Neural cell (in vitro differentiated cells): ENCODE measurements at regions not wholly inside any gene's neighbourhood (a gene's known extent, or its start where the extent isn't known, plus 50 kb on each side); places are given as distances from the start of the nearest gene placed in this dataset.

Source experiments
- H2AFZ ChIP-seq: fragments of 200-600, 300-800 bp; sonication (generic), shearing (Covaris generic); 2 replicates; pipeline ENCODE4 v1.6.0; 2014; ENCODE audit warnings: low read depth, mild to moderate bottlenecking, antibody characterized with exemption, low read length, moderate library complexity
- H3F3A ChIP-seq: fragments of 200-600 bp; shearing (Covaris generic); 2 replicates; pipeline ENCODE4 v1.6.1; 2016; ENCODE audit warnings: mild to moderate bottlenecking, moderate library complexity, mixed read lengths, antibody characterized with exemption, low read length; ENCODE audit not compliant: insufficient read depth, poor library complexity, severe bottlenecking
- H3K27ac ChIP-seq: fragments of 200-600, 300-800 bp; sonication (generic), shearing (Covaris generic); 2 replicates; pipeline ENCODE4 v1.5.1; 2014; ENCODE audit warnings: mild to moderate bottlenecking, low read length, moderate library complexity
- H3K27me3 ChIP-seq: fragments of 300-800, 200-600 bp; sonication (generic), shearing (Covaris generic); 2 replicates; pipeline ENCODE4 v1.6.0; 2014; ENCODE audit warnings: mild to moderate bottlenecking, low read depth, low read length, moderate library complexity; ENCODE audit not compliant: insufficient read depth
- H3K36me3 ChIP-seq: fragments of 300-800, 200-600 bp; sonication (generic), shearing (Covaris generic); 2 replicates; pipeline ENCODE4 v1.5.1; 2014; ENCODE audit warnings: mild to moderate bottlenecking, antibody characterized with exemption, low read length, moderate library complexity; ENCODE audit not compliant: insufficient read depth
- H3K4me2 ChIP-seq: fragments of 300-800, 200-600 bp; sonication (generic), shearing (Covaris generic); 2 replicates; pipeline ENCODE4 v1.6.0; 2014; ENCODE audit warnings: mild to moderate bottlenecking, low read length
- H3K4me3 ChIP-seq: fragments of 300-800, 200-600 bp; sonication (generic), shearing (Covaris generic); 2 replicates; pipeline ENCODE4 v1.5.1; 2014; ENCODE audit warnings: mild to moderate bottlenecking, low read length, moderate library complexity
- H3K79me2 ChIP-seq: fragments of 200-600 bp; shearing (Covaris generic); replicated peaks from 2 replicates; pipeline ENCODE4 v1.6.0; 2014; ENCODE audit warnings: mild to moderate bottlenecking, low read length, moderate library complexity; ENCODE audit not compliant: insufficient read depth
- H3K9ac ChIP-seq: fragments of 300-800, 200-600 bp; sonication (generic), shearing (Covaris generic); 2 replicates; pipeline ENCODE4 v1.6.1; 2016; ENCODE audit warnings: mild to moderate bottlenecking, low read length, mixed read lengths
- H3K9me2 ChIP-seq: fragments of 200-600 bp; shearing (Covaris generic); 2 replicates; pipeline ENCODE4 v1.6.1; 2016; ENCODE audit warnings: mild to moderate bottlenecking, low read length, mixed read lengths; ENCODE audit not compliant: insufficient read depth
- H3K9me3 ChIP-seq: fragments of 200-600, 300-800 bp; sonication (generic), shearing (Covaris generic); 2 replicates; pipeline ENCODE4 v1.6.1; 2016; ENCODE audit warnings: mild to moderate bottlenecking, mixed run types, low read length, moderate library complexity, mixed read lengths
- H4K20me1 ChIP-seq: fragments of 200-600 bp; shearing (Covaris generic); 2 replicates; pipeline ENCODE4 v1.6.1; 2016; ENCODE audit warnings: mild to moderate bottlenecking, mixed run types; ENCODE audit not compliant: insufficient read depth
- CTCF ChIP-seq: fragments of 450-650 bp; IDR thresholded peaks from 2 replicates; pipeline ENCODE4 v1.5.1; 2014; ENCODE audit warnings: antibody characterized with exemption, mild to moderate bottlenecking, moderate library complexity; ENCODE audit not compliant: poor library complexity, severe bottlenecking
- EP300 ChIP-seq: fragments of 450-650 bp; conservative IDR thresholded peaks from 2 replicates; pipeline ENCODE4 v1.6.1; 2014; ENCODE audit warnings: antibody characterized with exemption, mild to moderate bottlenecking, moderate library complexity; ENCODE audit not compliant: poor library complexity, severe bottlenecking
- EZH2 ChIP-seq: fragments of 200-600, 300-800 bp; shearing (Covaris generic), sonication (generic); IDR thresholded peaks from 2 replicates; pipeline ENCODE4 v1.6.1; 2014; ENCODE audit warnings: antibody characterized with exemption, low read length, borderline replicate concordance, mild to moderate bottlenecking; ENCODE audit not compliant: insufficient read depth, poor library complexity, severe bottlenecking
- MXI1 ChIP-seq: fragments of 450-650 bp; conservative IDR thresholded peaks from 2 replicates; pipeline ENCODE4 v1.6.1; 2014; ENCODE audit warnings: antibody characterized with exemption, mild to moderate bottlenecking; ENCODE audit not compliant: poor library complexity, severe bottlenecking
- POLR2AphosphoS5 ChIP-seq: IDR thresholded peaks from 2 replicates; pipeline ENCODE4 v1.6.1; 2012
- RAD21 ChIP-seq: fragments of 450-650 bp; conservative IDR thresholded peaks from 2 replicates; pipeline ENCODE4 v1.6.1; 2014; ENCODE audit warnings: antibody characterized with exemption, mild to moderate bottlenecking, moderate library complexity
- REST ChIP-seq: IDR thresholded peaks from 2 replicates; pipeline ENCODE4 v1.6.1; 2012; ENCODE audit warnings: borderline replicate concordance
- SMC3 ChIP-seq: fragments of 450-650 bp; conservative IDR thresholded peaks from 2 replicates; pipeline ENCODE4 v1.6.1; 2014; ENCODE audit warnings: antibody characterized with exemption, mild to moderate bottlenecking, moderate library complexity; ENCODE audit not compliant: poor library complexity
- TAF1 ChIP-seq: IDR thresholded peaks from 2 replicates; pipeline ENCODE4 v1.6.1; 2012; ENCODE audit warnings: low read depth

- Histone ChIP-seq H3K9ac (no peak overlapping the region), H3K79me2 (no peaks in the 10 kb centered on the region), H3K4me2 (no peak overlapping the region), H2AFZ (no peak overlapping the region), H3K9me2 (no peaks in the 10 kb centered on the region), H4K20me1 (no peaks in the 10 kb centered on the region), H3K27me3 (no peaks in the 10 kb centered on the region), H3K9me3 (no peaks in the 10 kb centered on the region), H3F3A (no peaks in the 10 kb centered on the region), H3K4me3 (no peak overlapping the region), H3K36me3 (no peaks in the 10 kb centered on the region), H3K27ac (no peak overlapping the region)
- no peak for TF ChIP-seq CTCF
- TF ChIP-seq REST = no peak
- no peak for TF ChIP-seq EP300
- TF ChIP-seq TAF1 = no peak
- no peak for TF ChIP-seq EZH2
- TF ChIP-seq RAD21 = no peak
- no peak for TF ChIP-seq MXI1
- no peak for TF ChIP-seq POLR2AphosphoS5
- TF ChIP-seq SMC3 = no peak
Measured at GRCh38 chr10:118940386-118940785, 89.1 kb upstream of the NANOS1 start.

- no peaks in the 10 kb centered on the region for H3K36me3 ChIP-seq
- no peak overlapping the region for H3K4me3 ChIP-seq
- H3K27me3 ChIP-seq = no peaks in the 10 kb centered on the region
- no peaks in the 10 kb centered on the region for H4K20me1 ChIP-seq
- H3K79me2 ChIP-seq = no peaks in the 10 kb centered on the region
- no peaks in the 10 kb centered on the region for H3K9me2 ChIP-seq
- no peak overlapping the region for H2AFZ ChIP-seq
- no peak overlapping the region for H3K9ac ChIP-seq
- no peak overlapping the region for H3K4me2 ChIP-seq
- no peaks in the 10 kb centered on the region for H3F3A ChIP-seq
- H3K9me3 ChIP-seq = no peaks in the 10 kb centered on the region
- H3K27ac ChIP-seq = no peak overlapping the region
- TF ChIP-seq EZH2 (no peak), SMC3 (no peak), EP300 (no peak), REST (no peak), RAD21 (no peak), MXI1 (no peak), POLR2AphosphoS5 (no peak), TAF1 (no peak), CTCF (no peak)
Measured at GRCh38 chr10:118943253-118943652, 86.3 kb upstream of the NANOS1 start.
